ENCODE measurements at regions not wholly inside any gene's neighbourhood (a gene's known extent, or its start where the extent isn't known, plus 50 kb on each side); places are given as distances from the start of the nearest gene placed in this dataset.

GRCh38 chr4:158046345-158046744, 126.5 kb downstream of the GASK1B start:
- TF ChIP-seq CTCF (IDR thresholded peaks at IDR 0.05), result no peak
- TF ChIP-seq POLR2A (IDR thresholded peaks at IDR 0.05), result no peak

Data from uterus (tissue), 2 donors.